Ovary (tissue), 3 donors: ENCODE measurements at regions not wholly inside any gene's neighbourhood (a gene's known extent, or its start where the extent isn't known, plus 50 kb on each side); places are given as distances from the start of the nearest gene placed in this dataset.

Experiments used
- EP300 ChIP-seq: sonication (generic); formaldehyde crosslinking; IDR thresholded peaks from one replicate; pipeline ENCODE4 v1.6.1; 2017; ENCODE audit warnings: antibody characterized with exemption
- POLR2A ChIP-seq: fragments of 450-650 bp; IDR thresholded peaks from one replicate; pipeline ENCODE4 v1.6.1; 2017; ENCODE audit warnings: antibody characterized with exemption, mild to moderate bottlenecking, moderate library complexity
- TF ChIP-seq, protein P1 (sequence below), 3 donors: fragments of 450-650 bp in 2 of 3; fragments of 200-600 bp in 1 of 3; IDR thresholded peaks; one replicate each; pipeline versions ENCODE4 v1.5.1 to v1.8.0; 2016 to 2022; ENCODE audit warnings: antibody characterized with exemption in 3 of 3, mild to moderate bottlenecking in 1 of 3
- donor health status: DM: no; HTN: no; CAD: no.

DNA sequence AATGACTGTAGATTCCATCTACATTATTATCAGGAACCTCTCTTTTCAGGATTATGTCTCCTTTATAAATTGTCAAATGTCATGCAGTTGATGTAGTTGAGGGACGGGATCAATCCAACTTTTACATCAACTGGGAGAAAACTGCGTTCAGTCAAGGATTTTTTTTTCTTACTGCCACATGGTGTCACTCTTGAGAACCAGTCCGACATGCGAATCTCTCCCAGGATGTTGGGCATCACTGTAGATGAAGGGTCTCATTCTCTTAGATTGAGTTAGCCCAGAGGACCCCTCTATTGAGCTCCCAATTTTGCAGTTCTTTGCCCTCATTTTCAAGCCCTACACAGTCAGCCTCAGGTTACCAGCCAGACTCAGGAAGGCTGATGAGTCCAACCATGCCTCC lies 120.3 kb upstream of the PTPRZ1 start:
- TF ChIP-seq, protein P1, sequence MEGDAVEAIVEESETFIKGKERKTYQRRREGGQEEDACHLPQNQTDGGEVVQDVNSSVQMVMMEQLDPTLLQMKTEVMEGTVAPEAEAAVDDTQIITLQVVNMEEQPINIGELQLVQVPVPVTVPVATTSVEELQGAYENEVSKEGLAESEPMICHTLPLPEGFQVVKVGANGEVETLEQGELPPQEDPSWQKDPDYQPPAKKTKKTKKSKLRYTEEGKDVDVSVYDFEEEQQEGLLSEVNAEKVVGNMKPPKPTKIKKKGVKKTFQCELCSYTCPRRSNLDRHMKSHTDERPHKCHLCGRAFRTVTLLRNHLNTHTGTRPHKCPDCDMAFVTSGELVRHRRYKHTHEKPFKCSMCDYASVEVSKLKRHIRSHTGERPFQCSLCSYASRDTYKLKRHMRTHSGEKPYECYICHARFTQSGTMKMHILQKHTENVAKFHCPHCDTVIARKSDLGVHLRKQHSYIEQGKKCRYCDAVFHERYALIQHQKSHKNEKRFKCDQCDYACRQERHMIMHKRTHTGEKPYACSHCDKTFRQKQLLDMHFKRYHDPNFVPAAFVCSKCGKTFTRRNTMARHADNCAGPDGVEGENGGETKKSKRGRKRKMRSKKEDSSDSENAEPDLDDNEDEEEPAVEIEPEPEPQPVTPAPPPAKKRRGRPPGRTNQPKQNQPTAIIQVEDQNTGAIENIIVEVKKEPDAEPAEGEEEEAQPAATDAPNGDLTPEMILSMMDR (IDR thresholded peaks at IDR 0.05), result no peak
- TF ChIP-seq POLR2A (no peak), EP300 (no peak)
